ENCODE measurements at regions not wholly inside any gene's neighbourhood (a gene's known extent, or its start where the extent isn't known, plus 50 kb on each side); places are given as distances from the start of the nearest gene placed in this dataset.

DNA sequence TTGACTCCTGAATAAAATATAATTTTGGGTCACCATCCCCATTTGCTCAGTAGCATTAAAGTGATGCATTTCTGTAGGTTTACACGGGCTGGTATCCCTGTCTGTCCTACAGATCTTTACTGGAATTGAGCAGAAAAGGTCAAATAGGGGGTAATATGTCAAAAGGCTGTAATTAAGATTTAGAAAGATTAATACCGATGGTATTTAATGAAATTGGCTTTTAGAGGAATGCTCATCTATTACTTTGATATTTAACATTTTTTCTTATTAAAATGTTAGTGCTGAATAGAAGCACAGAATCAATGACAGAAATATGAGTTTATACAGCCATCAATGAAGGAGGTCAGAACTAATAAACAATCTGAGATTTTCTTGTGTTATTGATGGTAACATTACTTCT, 1762.2 kb upstream of the WWC1 start:
- Histone ChIP-seq H3K4me3 (ENCODE audit: low read depth in 1 of 2, low read length in 2 of 2) (no peak overlapping the region), H3K9me3 (ENCODE audit: control insufficient read depth in 1 of 2, low read length in 2 of 2) (no peaks in the 10 kb centered on the region), H3K27ac (ENCODE audit: low read length) (no peak overlapping the region), H3K36me3 (ENCODE audit: control insufficient read depth in 1 of 2, insufficient read depth in 2 of 2, low read length in 2 of 2) (no peaks in the 10 kb centered on the region), H3K27me3 (ENCODE audit: low read depth, low read length) (no peaks in the 10 kb centered on the region), H3K4me1 (ENCODE audit: control insufficient read depth in 1 of 2, insufficient read depth in 2 of 2, low read length in 2 of 2) (no peaks in the 10 kb centered on the region)

DNA sequence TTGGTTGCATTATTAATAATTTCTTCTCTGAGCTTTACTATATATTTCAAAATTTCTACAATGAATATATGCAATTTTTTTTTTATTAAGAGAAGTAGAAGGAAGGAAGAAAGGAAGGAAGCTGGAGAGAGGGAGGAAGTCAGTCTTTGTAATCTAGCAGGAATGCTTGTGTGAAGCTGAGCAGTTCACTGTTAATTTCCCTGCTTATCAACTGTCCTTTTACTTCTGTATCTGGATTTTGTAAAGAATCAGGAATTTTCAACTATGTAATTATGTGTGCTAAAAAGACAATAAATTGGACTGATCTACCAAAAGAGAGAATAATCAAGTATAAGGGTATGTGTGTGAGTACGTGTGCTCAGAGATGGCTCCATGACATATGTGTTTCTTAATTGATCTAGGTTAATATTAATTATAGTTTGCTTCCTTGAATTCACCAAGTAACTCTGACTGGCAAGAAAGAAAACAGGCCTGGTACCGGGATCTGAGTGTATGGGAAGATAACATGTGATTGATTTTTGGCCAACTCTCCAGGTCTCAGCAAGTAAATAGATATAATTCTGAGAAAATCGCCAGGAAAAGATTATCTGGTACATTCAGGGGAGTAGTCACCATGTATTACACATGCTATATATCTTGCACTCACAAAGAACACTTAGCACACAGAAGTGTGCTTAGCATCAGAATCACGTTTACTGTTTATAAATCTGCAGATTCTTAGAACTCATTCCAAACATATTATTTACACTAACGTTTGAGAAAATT, 1758.8 kb upstream of the WWC1 start:
- H3K36me3 ChIP-seq (ENCODE audit: control insufficient read depth in 1 of 2, insufficient read depth in 2 of 2, low read length in 2 of 2) = no peaks in the 10 kb centered on the region
- H3K9me3 ChIP-seq (ENCODE audit: control insufficient read depth in 1 of 2, low read length in 2 of 2) = no peaks in the 10 kb centered on the region
- H3K4me3 ChIP-seq (ENCODE audit: low read depth in 1 of 2, low read length in 2 of 2) = no peak overlapping the region
- H3K4me1 ChIP-seq (ENCODE audit: control insufficient read depth in 1 of 2, insufficient read depth in 2 of 2, low read length in 2 of 2) = no peaks in the 10 kb centered on the region
- H3K27me3 ChIP-seq (ENCODE audit: low read depth, low read length) = no peaks in the 10 kb centered on the region
- no peak overlapping the region for H3K27ac ChIP-seq (ENCODE audit: low read length)

DNA sequence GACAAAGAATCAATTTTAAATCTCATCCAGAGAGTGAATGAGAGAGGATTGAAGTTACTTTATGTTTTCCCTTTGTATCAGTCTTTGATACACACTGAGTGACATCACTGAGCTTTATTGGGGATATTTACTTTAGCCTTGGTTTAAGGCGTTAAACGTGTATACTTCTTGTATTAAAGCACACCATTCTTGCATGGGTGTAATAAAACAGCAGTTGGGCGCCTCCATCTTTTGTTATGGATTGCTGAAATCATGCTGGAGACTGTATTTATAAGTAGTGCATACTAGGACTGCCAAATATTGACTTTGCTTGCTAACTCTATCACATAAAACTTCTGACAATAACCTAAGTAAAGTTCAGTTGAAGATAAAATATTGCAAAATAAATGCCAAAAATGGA, 1755.8 kb upstream of the WWC1 start:
- Histone ChIP-seq H3K9me3 (ENCODE audit: control insufficient read depth in 1 of 2, low read length in 2 of 2) (no peaks in the 10 kb centered on the region), H3K36me3 (ENCODE audit: control insufficient read depth in 1 of 2, insufficient read depth in 2 of 2, low read length in 2 of 2) (no peaks in the 10 kb centered on the region), H3K4me1 (ENCODE audit: control insufficient read depth in 1 of 2, insufficient read depth in 2 of 2, low read length in 2 of 2) (no peaks in the 10 kb centered on the region), H3K27me3 (ENCODE audit: low read depth, low read length) (no peaks in the 10 kb centered on the region), H3K27ac (ENCODE audit: low read length) (no peak overlapping the region), H3K4me3 (ENCODE audit: low read depth in 1 of 2, low read length in 2 of 2) (no peak overlapping the region)

DNA sequence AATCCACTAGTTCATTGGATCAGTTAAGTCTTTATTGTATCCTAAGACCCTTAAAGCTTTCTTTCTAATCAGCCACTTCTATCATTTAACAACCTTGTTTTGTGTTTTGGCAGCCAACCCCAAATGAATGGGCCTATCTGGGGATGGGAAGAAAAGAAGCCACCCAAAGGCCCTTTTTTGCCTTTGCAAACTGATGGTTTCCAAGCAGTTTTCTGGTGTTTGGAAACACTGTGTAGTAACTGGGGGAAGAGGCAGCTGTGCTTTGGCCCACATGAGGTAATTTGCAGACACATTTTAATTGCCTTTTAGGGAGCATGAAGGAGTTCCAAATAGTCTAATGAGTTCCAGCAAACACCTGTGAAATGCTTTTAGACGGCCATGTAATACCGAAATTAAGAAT, 1751.3 kb upstream of the WWC1 start:
- H3K36me3 ChIP-seq (ENCODE audit: control insufficient read depth in 1 of 2, insufficient read depth in 2 of 2, low read length in 2 of 2) = no peaks in the 10 kb centered on the region
- no peaks in the 10 kb centered on the region for H3K27me3 ChIP-seq (ENCODE audit: low read depth, low read length)
- H3K9me3 ChIP-seq (ENCODE audit: control insufficient read depth in 1 of 2, low read length in 2 of 2) = no peaks in the 10 kb centered on the region
- H3K4me3 ChIP-seq (ENCODE audit: low read depth in 1 of 2, low read length in 2 of 2) = no peak overlapping the region
- H3K4me1 ChIP-seq (ENCODE audit: control insufficient read depth in 1 of 2, insufficient read depth in 2 of 2, low read length in 2 of 2) = no peaks in the 10 kb centered on the region
- H3K27ac ChIP-seq (ENCODE audit: low read length) = no peak overlapping the region

DNA sequence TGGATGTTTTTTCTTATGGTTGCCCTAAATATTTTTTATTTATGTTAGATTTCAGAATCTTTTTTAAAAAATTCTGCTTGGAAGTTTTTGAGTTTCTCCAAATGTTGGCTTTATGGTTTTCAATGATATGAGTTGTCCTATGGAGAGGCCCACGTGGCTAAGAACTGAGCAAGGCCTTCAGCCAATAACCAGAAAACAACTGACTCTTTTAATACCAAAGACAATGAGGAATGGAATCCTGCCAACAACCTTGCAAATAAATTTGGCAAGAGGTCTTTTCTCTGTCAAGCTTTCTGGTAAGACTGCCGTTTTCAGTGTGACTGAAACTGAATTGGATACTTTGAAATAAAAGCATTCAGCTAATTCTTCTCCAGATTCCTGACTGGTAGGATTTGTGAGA, 1740.1 kb upstream of the WWC1 start:
- no peaks in the 10 kb centered on the region for H3K27me3 ChIP-seq (ENCODE audit: low read depth, low read length)
- no peaks in the 10 kb centered on the region for H3K36me3 ChIP-seq (ENCODE audit: control insufficient read depth in 1 of 2, insufficient read depth in 2 of 2, low read length in 2 of 2)
- H3K4me3 ChIP-seq (ENCODE audit: low read depth in 1 of 2, low read length in 2 of 2) = no peak overlapping the region
- H3K27ac ChIP-seq (ENCODE audit: low read length) = no peak overlapping the region
- H3K9me3 ChIP-seq (ENCODE audit: control insufficient read depth in 1 of 2, low read length in 2 of 2) = no peaks in the 10 kb centered on the region
- H3K4me1 ChIP-seq (ENCODE audit: control insufficient read depth in 1 of 2, insufficient read depth in 2 of 2, low read length in 2 of 2) = no peaks in the 10 kb centered on the region

DNA sequence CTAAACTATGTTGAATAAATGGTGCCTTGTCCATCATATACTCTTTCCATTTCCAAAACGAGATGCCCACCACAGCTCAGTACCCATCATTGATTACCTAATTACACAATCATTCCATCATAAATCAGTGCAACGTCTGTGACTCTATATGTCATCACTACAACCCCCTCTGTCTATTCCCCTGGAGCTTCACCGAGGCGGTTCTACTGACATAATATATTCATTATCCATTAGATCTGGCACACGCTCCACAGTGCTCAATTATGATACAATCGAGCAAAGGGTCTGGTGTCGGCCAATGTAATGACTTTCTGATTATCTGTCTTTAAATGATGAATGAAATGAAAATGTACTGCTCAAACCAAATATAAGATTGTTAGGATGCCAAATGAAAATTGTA, 1737.7 kb upstream of the WWC1 start:
- Histone ChIP-seq H3K27ac (ENCODE audit: low read length) (no peak overlapping the region), H3K27me3 (ENCODE audit: low read depth, low read length) (no peaks in the 10 kb centered on the region), H3K9me3 (ENCODE audit: control insufficient read depth in 1 of 2, low read length in 2 of 2) (no peaks in the 10 kb centered on the region), H3K4me3 (ENCODE audit: low read depth in 1 of 2, low read length in 2 of 2) (no peak overlapping the region), H3K36me3 (ENCODE audit: control insufficient read depth in 1 of 2, insufficient read depth in 2 of 2, low read length in 2 of 2) (no peaks in the 10 kb centered on the region), H3K4me1 (ENCODE audit: control insufficient read depth in 1 of 2, insufficient read depth in 2 of 2, low read length in 2 of 2) (no peaks in the 10 kb centered on the region)

DNA sequence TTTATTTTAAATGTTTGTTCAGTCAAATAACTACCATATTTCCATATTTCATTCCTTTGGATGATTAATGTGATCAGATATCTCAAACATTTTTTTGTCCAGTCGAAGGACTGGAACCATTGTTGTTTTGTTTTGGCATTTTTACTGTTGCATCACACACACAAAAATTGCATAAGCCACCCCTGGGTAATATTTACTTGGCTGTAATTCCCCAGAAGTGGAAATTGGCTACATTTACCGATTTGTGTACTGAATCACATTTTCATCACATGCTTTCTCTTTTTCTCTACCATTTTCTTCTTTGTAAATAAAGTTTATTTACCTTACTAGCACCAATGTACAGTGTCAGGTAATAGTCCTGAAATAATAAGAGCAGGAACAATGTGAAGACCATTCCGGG, 1729.7 kb upstream of the WWC1 start:
- Histone ChIP-seq H3K27ac (ENCODE audit: low read length) (no peak overlapping the region), H3K9me3 (ENCODE audit: control insufficient read depth in 1 of 2, low read length in 2 of 2) (peaks cover 0 to 7% of the 10 kb centered on the region in 2 donors), H3K27me3 (ENCODE audit: low read depth, low read length) (no peaks in the 10 kb centered on the region), H3K4me3 (ENCODE audit: low read depth in 1 of 2, low read length in 2 of 2) (no peak overlapping the region), H3K36me3 (ENCODE audit: control insufficient read depth in 1 of 2, insufficient read depth in 2 of 2, low read length in 2 of 2) (no peaks in the 10 kb centered on the region), H3K4me1 (ENCODE audit: control insufficient read depth in 1 of 2, insufficient read depth in 2 of 2, low read length in 2 of 2) (no peaks in the 10 kb centered on the region)

DNA sequence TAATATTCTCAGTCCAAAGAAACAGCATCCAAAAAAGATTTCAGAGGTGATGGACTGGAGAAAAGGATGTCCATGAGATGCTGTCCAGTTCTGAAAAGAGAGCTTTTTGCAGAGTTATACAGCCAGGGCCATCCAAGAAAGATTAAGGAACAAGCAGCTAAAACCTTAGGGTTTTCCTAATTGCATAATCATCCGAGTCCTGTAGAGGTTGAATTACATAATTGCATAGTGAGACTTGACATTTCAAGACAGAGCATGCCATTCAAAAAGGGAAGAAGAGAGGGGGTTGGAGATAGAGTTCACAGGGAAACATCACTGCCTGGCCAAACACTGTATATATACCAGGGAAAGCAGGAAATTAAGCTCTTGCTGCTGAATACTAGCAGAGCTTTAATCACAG, 1729.2 kb upstream of the WWC1 start:
- no peaks in the 10 kb centered on the region for H3K36me3 ChIP-seq (ENCODE audit: control insufficient read depth in 1 of 2, insufficient read depth in 2 of 2, low read length in 2 of 2)
- H3K27ac ChIP-seq (ENCODE audit: low read length) = no peak overlapping the region
- H3K4me1 ChIP-seq (ENCODE audit: control insufficient read depth in 1 of 2, insufficient read depth in 2 of 2, low read length in 2 of 2) = no peaks in the 10 kb centered on the region
- no peak overlapping the region for H3K4me3 ChIP-seq (ENCODE audit: low read depth in 1 of 2, low read length in 2 of 2)
- H3K9me3 ChIP-seq (ENCODE audit: control insufficient read depth in 1 of 2, low read length in 2 of 2) = peaks cover 0 to 7% of the 10 kb centered on the region in 2 donors
- no peaks in the 10 kb centered on the region for H3K27me3 ChIP-seq (ENCODE audit: low read depth, low read length)

DNA sequence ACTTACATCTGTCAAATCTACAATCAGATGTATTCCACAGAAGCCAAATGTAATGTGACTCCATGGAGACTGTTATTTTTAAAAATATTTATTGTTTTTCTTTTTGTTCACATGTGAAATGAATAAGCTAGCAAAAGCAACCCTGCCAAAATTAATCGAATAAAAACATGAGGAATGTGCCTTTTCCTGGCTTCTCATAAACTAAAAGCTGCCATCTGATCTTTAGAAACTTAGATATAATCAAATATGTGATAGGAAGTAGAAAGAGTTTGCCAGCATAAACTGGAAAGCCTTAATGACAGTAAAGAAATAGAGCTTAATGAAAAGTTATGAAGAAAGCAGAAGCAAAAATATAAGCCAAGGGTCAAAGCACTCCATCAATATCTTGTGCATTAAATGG, 1724.7 kb upstream of the WWC1 start:
- Histone ChIP-seq H3K4me1 (ENCODE audit: control insufficient read depth in 1 of 2, insufficient read depth in 2 of 2, low read length in 2 of 2) (no peaks in the 10 kb centered on the region), H3K36me3 (ENCODE audit: control insufficient read depth in 1 of 2, insufficient read depth in 2 of 2, low read length in 2 of 2) (no peaks in the 10 kb centered on the region), H3K27me3 (ENCODE audit: low read depth, low read length) (no peaks in the 10 kb centered on the region), H3K27ac (ENCODE audit: low read length) (no peak overlapping the region), H3K4me3 (ENCODE audit: low read depth in 1 of 2, low read length in 2 of 2) (no peak overlapping the region), H3K9me3 (ENCODE audit: control insufficient read depth in 1 of 2, low read length in 2 of 2) (peaks cover 0 to 3% of the 10 kb centered on the region in 2 donors)

DNA sequence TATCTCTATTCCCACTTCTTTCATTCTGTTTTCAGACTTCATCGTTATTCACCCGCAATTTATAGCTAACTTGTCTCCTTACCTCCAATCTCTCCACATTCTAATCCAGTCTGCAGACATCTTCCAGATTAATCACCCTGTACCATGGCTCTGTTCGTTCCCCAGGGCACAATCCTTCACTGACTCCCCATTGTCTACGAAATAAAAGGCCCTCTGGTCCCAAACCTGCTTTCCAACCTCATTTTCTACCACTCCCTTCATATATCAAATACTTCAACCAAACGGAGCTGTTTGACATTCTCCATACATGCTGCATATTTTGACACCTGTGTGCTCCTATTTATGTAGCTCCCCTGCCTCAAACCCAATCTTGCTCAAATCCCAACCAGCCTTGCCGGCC, 1720.6 kb upstream of the WWC1 start:
- H3K9me3 ChIP-seq (ENCODE audit: control insufficient read depth in 1 of 2, low read length in 2 of 2) = peaks cover 0 to 3% of the 10 kb centered on the region in 2 donors
- H3K27me3 ChIP-seq (ENCODE audit: low read depth, low read length) = no peaks in the 10 kb centered on the region
- H3K4me1 ChIP-seq (ENCODE audit: control insufficient read depth in 1 of 2, insufficient read depth in 2 of 2, low read length in 2 of 2) = no peaks in the 10 kb centered on the region
- no peaks in the 10 kb centered on the region for H3K36me3 ChIP-seq (ENCODE audit: control insufficient read depth in 1 of 2, insufficient read depth in 2 of 2, low read length in 2 of 2)
- no peak overlapping the region for H3K27ac ChIP-seq (ENCODE audit: low read length)
- H3K4me3 ChIP-seq (ENCODE audit: low read depth in 1 of 2, low read length in 2 of 2) = no peak overlapping the region

DNA sequence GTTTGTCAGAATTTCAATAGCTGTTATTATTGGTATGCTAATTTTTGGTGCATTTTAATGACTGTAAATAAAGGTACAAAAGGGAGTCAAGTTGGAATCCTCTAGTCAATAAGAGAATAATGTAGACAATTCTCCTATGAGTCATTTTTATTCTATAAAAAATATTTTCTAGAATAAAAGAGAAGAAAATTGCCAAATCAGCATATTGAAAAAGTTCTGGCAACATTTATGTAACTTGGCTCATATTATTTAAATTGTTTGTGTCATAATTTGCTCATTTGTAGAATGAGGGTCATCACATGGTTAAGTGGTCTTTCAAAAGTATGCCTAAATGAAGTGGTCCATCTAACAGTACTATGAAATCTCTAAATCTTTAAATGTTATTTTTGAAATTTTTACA, 1719.8 kb upstream of the WWC1 start:
- Histone ChIP-seq H3K4me3 (ENCODE audit: low read depth in 1 of 2, low read length in 2 of 2) (no peak overlapping the region), H3K9me3 (ENCODE audit: control insufficient read depth in 1 of 2, low read length in 2 of 2) (peaks cover 0 to 3% of the 10 kb centered on the region in 2 donors), H3K27me3 (ENCODE audit: low read depth, low read length) (no peaks in the 10 kb centered on the region), H3K27ac (ENCODE audit: low read length) (no peak overlapping the region), H3K4me1 (ENCODE audit: control insufficient read depth in 1 of 2, insufficient read depth in 2 of 2, low read length in 2 of 2) (no peaks in the 10 kb centered on the region), H3K36me3 (ENCODE audit: control insufficient read depth in 1 of 2, insufficient read depth in 2 of 2, low read length in 2 of 2) (no peaks in the 10 kb centered on the region)

DNA sequence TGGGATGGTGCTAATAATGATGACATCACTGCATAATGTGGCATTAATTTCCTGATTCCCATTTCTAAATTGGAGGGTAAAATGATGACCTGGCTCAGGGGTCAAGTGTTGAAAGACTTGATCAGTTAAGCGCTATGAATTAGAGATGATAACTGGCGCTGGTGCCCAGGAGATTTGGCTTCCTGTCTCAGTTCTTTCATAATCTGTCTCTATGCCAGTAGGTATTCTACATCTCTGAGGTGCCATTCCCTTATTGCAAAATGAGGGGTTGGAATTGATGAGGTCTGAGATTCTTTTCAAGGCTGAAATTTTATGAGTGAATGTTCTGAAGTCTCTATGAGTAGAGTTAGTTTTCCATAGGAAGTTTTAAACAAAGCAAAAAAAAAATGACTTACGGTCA, 1715.1 kb upstream of the WWC1 start:
- Histone ChIP-seq H3K36me3 (ENCODE audit: control insufficient read depth in 1 of 2, insufficient read depth in 2 of 2, low read length in 2 of 2) (no peaks in the 10 kb centered on the region), H3K9me3 (ENCODE audit: control insufficient read depth in 1 of 2, low read length in 2 of 2) (no peaks in the 10 kb centered on the region), H3K27me3 (ENCODE audit: low read depth, low read length) (no peaks in the 10 kb centered on the region), H3K27ac (ENCODE audit: low read length) (no peak overlapping the region), H3K4me3 (ENCODE audit: low read depth in 1 of 2, low read length in 2 of 2) (no peak overlapping the region), H3K4me1 (ENCODE audit: control insufficient read depth in 1 of 2, insufficient read depth in 2 of 2, low read length in 2 of 2) (no peaks in the 10 kb centered on the region)

Data from muscle layer of duodenum (tissue), 2 donors.